ENCODE measurements at regions not wholly inside any gene's neighbourhood (a gene's known extent, or its start where the extent isn't known, plus 50 kb on each side); places are given as distances from the start of the nearest gene placed in this dataset.

DNA sequence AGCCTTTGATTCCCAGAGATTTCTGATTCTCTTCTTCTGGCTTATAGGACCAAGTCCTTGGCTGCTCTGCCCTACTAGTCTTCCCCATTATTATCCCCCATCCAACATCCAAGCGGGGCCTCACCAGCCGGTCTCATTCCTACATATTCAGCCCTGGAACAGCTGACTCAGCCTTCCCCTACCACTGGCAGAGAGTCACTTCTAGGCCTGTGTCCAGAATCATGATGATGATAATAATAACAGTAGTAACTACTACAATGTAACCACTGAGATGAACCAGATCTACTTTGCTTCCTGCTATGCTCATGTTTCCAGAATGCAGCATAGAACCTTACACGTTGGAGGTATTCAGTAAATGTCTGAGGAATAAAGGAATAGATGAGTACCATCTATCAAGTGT lies 295.2 kb downstream of the SRBD1 start:
- Histone ChIP-seq H3K36me3 (ENCODE audit: insufficient read depth, low read length) (no peaks in the 10 kb centered on the region), H3K4me2 (ENCODE audit: low read length) (no peak overlapping the region), H3K9ac (ENCODE audit: low read length) (no peak overlapping the region), H3K27me3 (ENCODE audit: insufficient read depth, low read depth, low read length) (no peaks in the 10 kb centered on the region), H3K9me3 (ENCODE audit: low read length) (no peaks in the 10 kb centered on the region), H2AFZ (ENCODE audit: low read depth, low read length) (no peak overlapping the region), H3F3A (ENCODE audit: insufficient read depth, low read length, poor library complexity, severe bottlenecking) (no peaks in the 10 kb centered on the region), H3K9me2 (ENCODE audit: insufficient read depth, low read length) (no peaks in the 10 kb centered on the region), H3K27ac (ENCODE audit: low read length) (no peak overlapping the region), H4K20me1 (ENCODE audit: insufficient read depth) (no peaks in the 10 kb centered on the region), H3K79me2 (replicated peaks; ENCODE audit: insufficient read depth, low read length) (no peaks in the 10 kb centered on the region), H3K4me3 (ENCODE audit: low read length) (no peak overlapping the region)
- TF ChIP-seq, protein P1, sequence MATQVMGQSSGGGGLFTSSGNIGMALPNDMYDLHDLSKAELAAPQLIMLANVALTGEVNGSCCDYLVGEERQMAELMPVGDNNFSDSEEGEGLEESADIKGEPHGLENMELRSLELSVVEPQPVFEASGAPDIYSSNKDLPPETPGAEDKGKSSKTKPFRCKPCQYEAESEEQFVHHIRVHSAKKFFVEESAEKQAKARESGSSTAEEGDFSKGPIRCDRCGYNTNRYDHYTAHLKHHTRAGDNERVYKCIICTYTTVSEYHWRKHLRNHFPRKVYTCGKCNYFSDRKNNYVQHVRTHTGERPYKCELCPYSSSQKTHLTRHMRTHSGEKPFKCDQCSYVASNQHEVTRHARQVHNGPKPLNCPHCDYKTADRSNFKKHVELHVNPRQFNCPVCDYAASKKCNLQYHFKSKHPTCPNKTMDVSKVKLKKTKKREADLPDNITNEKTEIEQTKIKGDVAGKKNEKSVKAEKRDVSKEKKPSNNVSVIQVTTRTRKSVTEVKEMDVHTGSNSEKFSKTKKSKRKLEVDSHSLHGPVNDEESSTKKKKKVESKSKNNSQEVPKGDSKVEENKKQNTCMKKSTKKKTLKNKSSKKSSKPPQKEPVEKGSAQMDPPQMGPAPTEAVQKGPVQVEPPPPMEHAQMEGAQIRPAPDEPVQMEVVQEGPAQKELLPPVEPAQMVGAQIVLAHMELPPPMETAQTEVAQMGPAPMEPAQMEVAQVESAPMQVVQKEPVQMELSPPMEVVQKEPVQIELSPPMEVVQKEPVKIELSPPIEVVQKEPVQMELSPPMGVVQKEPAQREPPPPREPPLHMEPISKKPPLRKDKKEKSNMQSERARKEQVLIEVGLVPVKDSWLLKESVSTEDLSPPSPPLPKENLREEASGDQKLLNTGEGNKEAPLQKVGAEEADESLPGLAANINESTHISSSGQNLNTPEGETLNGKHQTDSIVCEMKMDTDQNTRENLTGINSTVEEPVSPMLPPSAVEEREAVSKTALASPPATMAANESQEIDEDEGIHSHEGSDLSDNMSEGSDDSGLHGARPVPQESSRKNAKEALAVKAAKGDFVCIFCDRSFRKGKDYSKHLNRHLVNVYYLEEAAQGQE (IDR thresholded peaks at IDR 0.05; ENCODE audit: borderline replicate concordance), result no peak
- TF ChIP-seq SMC3 (conservative IDR thresholded peaks at IDR 0.05; ENCODE audit: poor library complexity) (no peak), MXI1 (conservative IDR thresholded peaks at IDR 0.05; ENCODE audit: poor library complexity, severe bottlenecking) (no peak)

GRCh38 chr2:45312275-45312674 lies 298.8 kb downstream of the SRBD1 start:
- Histone ChIP-seq H3K9me2 (ENCODE audit: insufficient read depth, low read length) (no peaks in the 10 kb centered on the region), H2AFZ (ENCODE audit: low read depth, low read length) (no peak overlapping the region), H3K27ac (ENCODE audit: low read length) (no peak overlapping the region), H3K27me3 (ENCODE audit: insufficient read depth, low read depth, low read length) (no peaks in the 10 kb centered on the region), H3K79me2 (replicated peaks; ENCODE audit: insufficient read depth, low read length) (no peaks in the 10 kb centered on the region), H3K36me3 (ENCODE audit: insufficient read depth, low read length) (no peaks in the 10 kb centered on the region), H3F3A (ENCODE audit: insufficient read depth, low read length, poor library complexity, severe bottlenecking) (no peaks in the 10 kb centered on the region), H4K20me1 (ENCODE audit: insufficient read depth) (no peaks in the 10 kb centered on the region), H3K9me3 (ENCODE audit: low read length) (no peaks in the 10 kb centered on the region), H3K4me2 (ENCODE audit: low read length) (no peak overlapping the region), H3K9ac (ENCODE audit: low read length) (no peak overlapping the region), H3K4me3 (ENCODE audit: low read length) (no peak overlapping the region)
- TF ChIP-seq SMC3 (conservative IDR thresholded peaks at IDR 0.05; ENCODE audit: poor library complexity) (no peak), EZH2 (IDR thresholded peaks at IDR 0.05; ENCODE audit: borderline replicate concordance, insufficient read depth, low read length, poor library complexity, severe bottlenecking) (no peak), TAF1 (IDR thresholded peaks at IDR 0.05; ENCODE audit: low read depth) (no peak), CTCF (IDR thresholded peaks at IDR 0.05; ENCODE audit: poor library complexity, severe bottlenecking) (no peak), EP300 (conservative IDR thresholded peaks at IDR 0.05; ENCODE audit: poor library complexity, severe bottlenecking) (no peak), RAD21 (conservative IDR thresholded peaks at IDR 0.05) (no peak), POLR2AphosphoS5 (IDR thresholded peaks at IDR 0.05) (no peak), MXI1 (conservative IDR thresholded peaks at IDR 0.05; ENCODE audit: poor library complexity, severe bottlenecking) (no peak)
- TF ChIP-seq, protein P1 (IDR thresholded peaks at IDR 0.05; ENCODE audit: borderline replicate concordance), result no peak
